B cell (primary cell): ENCODE measurements at regions not wholly inside any gene's neighbourhood (a gene's known extent, or its start where the extent isn't known, plus 50 kb on each side); places are given as distances from the start of the nearest gene placed in this dataset.

Experiments used
- EZH2 ChIP-seq: IDR thresholded peaks from 2 replicates; pipeline ENCODE4 v1.6.1; 2012; ENCODE audit warnings: borderline replicate concordance, low read depth, mild to moderate bottlenecking, moderate library complexity, low read length; ENCODE audit not compliant: insufficient read depth, poor library complexity, severe bottlenecking
- TF ChIP-seq, protein P1 (sequence below): fragments of 200-600 bp; IDR thresholded peaks from one replicate; pipeline ENCODE4 v1.8.0; 2022; ENCODE audit warnings: antibody characterized with exemption, mild to moderate bottlenecking

DNA sequence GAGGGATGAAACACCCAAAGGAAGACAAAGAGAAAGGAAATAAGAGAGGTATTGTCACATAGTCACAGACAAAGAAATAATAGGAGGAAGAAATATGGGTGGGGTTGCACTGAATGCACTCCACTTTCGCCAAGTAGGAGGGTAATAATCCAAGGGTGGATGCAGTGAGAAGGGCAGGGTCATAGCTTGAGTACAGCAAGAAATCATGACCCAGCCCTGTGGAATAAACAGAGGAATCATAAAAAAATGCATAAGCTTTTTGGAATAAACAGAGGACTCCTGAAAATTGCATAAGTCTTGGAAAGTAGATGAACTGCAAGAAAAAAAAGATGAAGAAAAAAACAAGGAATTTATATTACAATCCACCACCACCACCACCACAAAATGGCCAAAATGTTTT is 53.1 kb upstream of the CD55 start:
- TF ChIP-seq, protein P1, sequence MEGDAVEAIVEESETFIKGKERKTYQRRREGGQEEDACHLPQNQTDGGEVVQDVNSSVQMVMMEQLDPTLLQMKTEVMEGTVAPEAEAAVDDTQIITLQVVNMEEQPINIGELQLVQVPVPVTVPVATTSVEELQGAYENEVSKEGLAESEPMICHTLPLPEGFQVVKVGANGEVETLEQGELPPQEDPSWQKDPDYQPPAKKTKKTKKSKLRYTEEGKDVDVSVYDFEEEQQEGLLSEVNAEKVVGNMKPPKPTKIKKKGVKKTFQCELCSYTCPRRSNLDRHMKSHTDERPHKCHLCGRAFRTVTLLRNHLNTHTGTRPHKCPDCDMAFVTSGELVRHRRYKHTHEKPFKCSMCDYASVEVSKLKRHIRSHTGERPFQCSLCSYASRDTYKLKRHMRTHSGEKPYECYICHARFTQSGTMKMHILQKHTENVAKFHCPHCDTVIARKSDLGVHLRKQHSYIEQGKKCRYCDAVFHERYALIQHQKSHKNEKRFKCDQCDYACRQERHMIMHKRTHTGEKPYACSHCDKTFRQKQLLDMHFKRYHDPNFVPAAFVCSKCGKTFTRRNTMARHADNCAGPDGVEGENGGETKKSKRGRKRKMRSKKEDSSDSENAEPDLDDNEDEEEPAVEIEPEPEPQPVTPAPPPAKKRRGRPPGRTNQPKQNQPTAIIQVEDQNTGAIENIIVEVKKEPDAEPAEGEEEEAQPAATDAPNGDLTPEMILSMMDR = no peak
- TF ChIP-seq EZH2 = no peak
